ENCODE measurements at regions not wholly inside any gene's neighbourhood (a gene's known extent, or its start where the extent isn't known, plus 50 kb on each side); places are given as distances from the start of the nearest gene placed in this dataset.

DNA sequence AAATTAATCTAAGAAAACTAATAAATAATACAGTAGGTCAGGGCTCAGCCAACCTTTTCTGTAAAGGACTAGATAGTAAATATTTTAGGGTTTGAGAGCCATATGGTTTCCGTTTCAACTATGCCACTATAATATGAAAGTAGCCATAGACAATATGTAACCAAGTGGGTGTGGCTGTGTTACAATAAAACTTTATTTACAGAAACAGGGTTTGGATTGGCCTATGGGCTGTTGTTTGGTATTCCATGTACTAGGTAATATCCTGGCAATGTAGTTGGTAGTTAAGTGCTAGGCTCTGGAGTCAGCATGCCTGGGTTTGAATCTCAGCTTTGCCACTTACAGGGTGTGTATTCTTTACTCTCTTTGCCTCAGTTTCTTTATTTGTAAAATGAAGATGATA lies 156.5 kb upstream of the RPH3A start:
- H3K27ac Mint-ChIP-seq (ENCODE audit: unreplicated experiment) = no peak overlapping the region
- CTCF ChIA-PET = no interaction called here
- no peaks in the 10 kb centered on the region for H3K4me1 Mint-ChIP-seq (ENCODE audit: low read depth, unreplicated experiment)
- BruUV-seq (replicated peaks) = no TSS peak
- intact Hi-C loops (cut with micrococcal nuclease; ENCODE audit: unreplicated experiment) = no loop called here
- H3K27me3 Mint-ChIP-seq (ENCODE audit: unreplicated experiment) = peaks cover 87% of the 10 kb centered on the region
- H3K4me3 Mint-ChIP-seq (ENCODE audit: low read depth, unreplicated experiment) = no peak overlapping the region
- no peaks in the 10 kb centered on the region for H3K9me3 Mint-ChIP-seq (ENCODE audit: low read depth, unreplicated experiment)
- DNase-seq = no peak
- TF ChIP-seq, protein P1, sequence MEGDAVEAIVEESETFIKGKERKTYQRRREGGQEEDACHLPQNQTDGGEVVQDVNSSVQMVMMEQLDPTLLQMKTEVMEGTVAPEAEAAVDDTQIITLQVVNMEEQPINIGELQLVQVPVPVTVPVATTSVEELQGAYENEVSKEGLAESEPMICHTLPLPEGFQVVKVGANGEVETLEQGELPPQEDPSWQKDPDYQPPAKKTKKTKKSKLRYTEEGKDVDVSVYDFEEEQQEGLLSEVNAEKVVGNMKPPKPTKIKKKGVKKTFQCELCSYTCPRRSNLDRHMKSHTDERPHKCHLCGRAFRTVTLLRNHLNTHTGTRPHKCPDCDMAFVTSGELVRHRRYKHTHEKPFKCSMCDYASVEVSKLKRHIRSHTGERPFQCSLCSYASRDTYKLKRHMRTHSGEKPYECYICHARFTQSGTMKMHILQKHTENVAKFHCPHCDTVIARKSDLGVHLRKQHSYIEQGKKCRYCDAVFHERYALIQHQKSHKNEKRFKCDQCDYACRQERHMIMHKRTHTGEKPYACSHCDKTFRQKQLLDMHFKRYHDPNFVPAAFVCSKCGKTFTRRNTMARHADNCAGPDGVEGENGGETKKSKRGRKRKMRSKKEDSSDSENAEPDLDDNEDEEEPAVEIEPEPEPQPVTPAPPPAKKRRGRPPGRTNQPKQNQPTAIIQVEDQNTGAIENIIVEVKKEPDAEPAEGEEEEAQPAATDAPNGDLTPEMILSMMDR (IDR thresholded peaks at IDR 0.05; ENCODE audit: unreplicated experiment) = no peak
- no peaks in the 10 kb centered on the region for H3K36me3 Mint-ChIP-seq (ENCODE audit: insufficient read depth, unreplicated experiment)

DNA sequence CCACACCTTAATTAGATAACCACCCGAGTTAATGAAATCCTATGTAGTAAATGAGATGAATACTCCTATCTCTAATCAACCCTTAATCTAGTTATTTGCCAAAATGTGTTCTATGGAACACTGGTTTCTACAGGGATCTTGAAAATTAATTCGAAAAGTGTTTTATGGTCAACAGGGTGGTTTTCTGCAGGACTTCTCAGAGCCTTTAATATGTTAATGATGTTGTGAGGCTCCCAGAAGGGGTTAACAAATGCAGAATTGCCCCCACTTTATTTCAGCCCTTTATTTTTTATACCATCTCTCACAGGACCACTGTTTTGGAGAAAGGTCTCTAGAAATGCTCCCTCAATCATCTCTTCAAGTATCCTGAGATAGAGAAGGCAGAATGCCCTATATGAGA lies 153.1 kb upstream of the RPH3A start:
- H3K9me3 Mint-ChIP-seq (ENCODE audit: low read depth, unreplicated experiment) = no peaks in the 10 kb centered on the region
- H3K4me1 Mint-ChIP-seq (ENCODE audit: low read depth, unreplicated experiment) = no peaks in the 10 kb centered on the region
- no peak overlapping the region for H3K27ac Mint-ChIP-seq (ENCODE audit: unreplicated experiment)
- H3K4me3 Mint-ChIP-seq (ENCODE audit: low read depth, unreplicated experiment) = no peak overlapping the region
- no TSS peak for BruUV-seq (replicated peaks)
- intact Hi-C loops (cut with micrococcal nuclease; ENCODE audit: unreplicated experiment) = no loop called here
- H3K27me3 Mint-ChIP-seq (ENCODE audit: unreplicated experiment) = peaks cover 81% of the 10 kb centered on the region
- no peak for DNase-seq
- no peaks in the 10 kb centered on the region for H3K36me3 Mint-ChIP-seq (ENCODE audit: insufficient read depth, unreplicated experiment)
- CTCF ChIA-PET = no interaction called here
- TF ChIP-seq, protein P1 (IDR thresholded peaks at IDR 0.05; ENCODE audit: unreplicated experiment) = no peak

DNA sequence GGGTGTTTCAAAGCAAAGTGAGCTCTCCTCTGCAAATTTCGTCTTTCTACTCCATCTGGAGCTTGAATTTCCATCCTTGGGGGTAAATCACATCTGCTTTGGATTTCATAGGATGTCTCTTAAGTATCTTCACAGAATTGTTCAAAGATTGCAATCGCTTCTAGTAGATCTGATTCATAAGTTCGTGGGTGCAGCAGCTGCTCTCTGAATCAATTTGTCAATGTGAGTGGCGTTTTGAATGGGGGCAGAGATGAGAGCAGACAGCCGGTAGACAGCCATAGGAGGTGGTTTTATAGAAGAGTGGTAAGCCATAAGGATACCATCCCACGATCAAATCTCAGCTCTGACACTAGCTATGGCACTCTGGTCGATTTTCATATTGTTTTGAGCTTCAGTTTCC lies 146.0 kb upstream of the RPH3A start:
- Mint-ChIP-seq H3K4me3 (ENCODE audit: low read depth, unreplicated experiment) (no peak overlapping the region), H3K36me3 (ENCODE audit: insufficient read depth, unreplicated experiment) (no peaks in the 10 kb centered on the region), H3K4me1 (ENCODE audit: low read depth, unreplicated experiment) (no peaks in the 10 kb centered on the region), H3K9me3 (ENCODE audit: low read depth, unreplicated experiment) (no peaks in the 10 kb centered on the region), H3K27me3 (ENCODE audit: unreplicated experiment) (peaks cover 68% of the 10 kb centered on the region), H3K27ac (ENCODE audit: unreplicated experiment) (no peak overlapping the region)
- no TSS peak for BruUV-seq (replicated peaks)
- intact Hi-C loops (cut with micrococcal nuclease; ENCODE audit: unreplicated experiment) = no loop called here
- CTCF ChIA-PET = interaction anchor here (0.7 to 1.1 kb wide), 2 partner anchors 26 to 1435 kb away, joined by 3 to 4 read pairs; no protein-coding TSS in a partner anchor
- TF ChIP-seq, protein P1 (IDR thresholded peaks at IDR 0.05; ENCODE audit: unreplicated experiment) = no peak
- no peak for DNase-seq

DNA sequence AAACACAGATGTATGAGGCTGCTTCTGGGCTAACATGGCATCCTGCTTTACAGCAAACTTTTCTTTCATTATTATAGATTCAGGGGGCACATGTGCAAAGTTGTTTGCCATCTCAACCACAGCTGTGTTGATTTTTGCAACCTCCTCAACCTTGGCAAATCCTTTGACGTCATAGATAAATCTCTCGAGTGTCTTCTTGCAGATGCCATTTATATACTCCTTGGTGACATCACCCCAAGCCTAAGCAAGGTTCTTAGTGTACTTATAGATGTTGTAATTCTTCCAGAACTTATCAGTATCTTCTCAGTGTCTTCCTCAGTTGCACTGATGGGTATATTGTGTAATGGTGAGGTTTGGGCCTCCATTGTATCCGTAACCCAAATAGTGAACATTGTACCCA lies 135.4 kb upstream of the RPH3A start:
- CTCF ChIA-PET = no interaction called here
- Mint-ChIP-seq H3K4me1 (ENCODE audit: low read depth, unreplicated experiment) (no peaks in the 10 kb centered on the region), H3K36me3 (ENCODE audit: insufficient read depth, unreplicated experiment) (no peaks in the 10 kb centered on the region), H3K27ac (ENCODE audit: unreplicated experiment) (no peak overlapping the region), H3K9me3 (ENCODE audit: low read depth, unreplicated experiment) (no peaks in the 10 kb centered on the region), H3K27me3 (ENCODE audit: unreplicated experiment) (peaks cover 18% of the 10 kb centered on the region), H3K4me3 (ENCODE audit: low read depth, unreplicated experiment) (no peak overlapping the region)
- intact Hi-C loops (cut with micrococcal nuclease; ENCODE audit: unreplicated experiment) = no loop called here
- BruUV-seq (replicated peaks) = no TSS peak
- DNase-seq = no peak
- TF ChIP-seq, protein P1 (IDR thresholded peaks at IDR 0.05; ENCODE audit: unreplicated experiment) = no peak

Data from Calu3 (cell line).